Hippocampal formation (tissue), 2 donors: ENCODE measurements at regions not wholly inside any gene's neighbourhood (a gene's known extent, or its start where the extent isn't known, plus 50 kb on each side); places are given as distances from the start of the nearest gene placed in this dataset.
"Not testable (repeated sequence)": the region's sequence is repeated elsewhere in the genome, so short reads cannot be mapped to it uniquely, and the experiment has no call there.

Source experiments
- DNase-seq, 2 donors: peaks; one replicate each; lab custom pipeline; 2025; lab: John Stamatoyannopoulos, UW

- DNase-seq = no peak
Observed at GRCh38 chr14:53857625-53858344, 98.8 kb downstream of the BMP4 start.

- no peak for DNase-seq
Observed at GRCh38 chr14:53855574-53855973, 101.1 kb downstream of the BMP4 start.

GRCh38 chr14:53855127-53855526, 101.5 kb downstream of the BMP4 start:
- DNase-seq = no peak

- no peak for DNase-seq
Observed at GRCh38 chr14:53851394-53852090, 105.1 kb downstream of the BMP4 start.

GRCh38 chr14:53850714-53851296, 105.8 kb downstream of the BMP4 start:
- no peak for DNase-seq

GRCh38 chr14:53849549-53849948, 107.1 kb downstream of the BMP4 start:
- DNase-seq = no peak

GRCh38 chr14:53848854-53849253, 107.8 kb downstream of the BMP4 start:
- no peak for DNase-seq

- no peak for DNase-seq
Observed at GRCh38 chr14:53847881-53848280, 108.7 kb downstream of the BMP4 start.

- no peak for DNase-seq
Observed at GRCh38 chr14:53847057-53847456, 109.6 kb downstream of the BMP4 start.

GRCh38 chr14:53845813-53846693, 110.6 kb downstream of the BMP4 start:
- DNase-seq = no peak

- no peak for DNase-seq
Observed at GRCh38 chr14:53842938-53843337, 113.7 kb downstream of the BMP4 start.

GRCh38 chr14:53841109-53842099, 115.2 kb downstream of the BMP4 start:
- DNase-seq = no peak

- no peak for DNase-seq
Observed at GRCh38 chr14:53840444-53840843, 116.2 kb downstream of the BMP4 start.

GRCh38 chr14:53838374-53838773, 118.3 kb downstream of the BMP4 start:
- no peak for DNase-seq

- DNase-seq = not testable (repeated sequence)
Observed at GRCh38 chr14:53837656-53838055, 119.0 kb downstream of the BMP4 start.

GRCh38 chr14:53836551-53836950, 120.1 kb downstream of the BMP4 start:
- DNase-seq = no peak

- no peak for DNase-seq
Observed at GRCh38 chr14:53828820-53829219, 127.8 kb downstream of the BMP4 start.

- no peak for DNase-seq
Observed at GRCh38 chr14:53824061-53824460, 132.6 kb downstream of the BMP4 start.

- DNase-seq = no peak
Observed at GRCh38 chr14:53814392-53814791, 142.2 kb downstream of the BMP4 start.

GRCh38 chr14:53810221-53810620, 146.4 kb downstream of the BMP4 start:
- DNase-seq = no peak

GRCh38 chr14:53808042-53808441, 148.6 kb downstream of the BMP4 start:
- DNase-seq = no peak
